ENCODE measurements at regions not wholly inside any gene's neighbourhood (a gene's known extent, or its start where the extent isn't known, plus 50 kb on each side); places are given as distances from the start of the nearest gene placed in this dataset.

- TF ChIP-seq CTCF (IDR thresholded peaks at IDR 0.05), result no peak
- Histone ChIP-seq H3K36me3 (no peaks in the 10 kb centered on the region), H3K27me3 (no peaks in the 10 kb centered on the region), H3K27ac (peak overlapping the region in 1 of 2 donors; percentile 41), H3K4me3 (no peak overlapping the region), H3K9me3 (peaks cover 0 to 5% of the 10 kb centered on the region in 2 donors), H3K4me1 (peaks cover 9 to 15% of the 10 kb centered on the region in 2 donors)
- peak in 3 of 4 donors; percentile 51 to 90 (median 88) for DNase-seq
- intact Hi-C loops (cut with DNase I), result no loop called here
- peak; percentile 54 for ATAC-seq
Observed at GRCh38 chr15:70339571-70340493, 242.1 kb upstream of the TLE3 start.

GRCh38 chr15:70337277-70338186, 239.8 kb upstream of the TLE3 start:
- Histone ChIP-seq H3K36me3 (no peaks in the 10 kb centered on the region), H3K4me1 (peaks cover 9 to 15% of the 10 kb centered on the region in 2 donors), H3K27me3 (no peaks in the 10 kb centered on the region), H3K27ac (no peak overlapping the region), H3K4me3 (no peak overlapping the region), H3K9me3 (peaks cover 0 to 18% of the 10 kb centered on the region in 2 donors)
- DNase-seq, result peak in 2 of 4 donors; percentile 85 to 88
- peak; percentile 27 for ATAC-seq
- TF ChIP-seq CTCF (IDR thresholded peaks at IDR 0.05), result no peak
- intact Hi-C loops (cut with DNase I), result no loop called here

GRCh38 chr15:70336425-70337009, 238.8 kb upstream of the TLE3 start:
- TF ChIP-seq CTCF (IDR thresholded peaks at IDR 0.05), result no peak

GRCh38 chr15:70334286-70334685, 236.6 kb upstream of the TLE3 start:
- peaks cover 0 to 18% of the 10 kb centered on the region in 2 donors for H3K9me3 ChIP-seq
- H3K36me3 ChIP-seq, result no peaks in the 10 kb centered on the region
- H3K27me3 ChIP-seq, result no peaks in the 10 kb centered on the region
- peaks cover 0 to under 1% of the 10 kb centered on the region in 2 donors for H3K4me1 ChIP-seq
- H3K27ac ChIP-seq, result no peak overlapping the region
- intact Hi-C loops (cut with DNase I), result no loop called here
- DNase-seq, result no peak
- no peak for ATAC-seq
- no peak for TF ChIP-seq CTCF (IDR thresholded peaks at IDR 0.05)
- H3K4me3 ChIP-seq, result no peak overlapping the region

More at GRCh38 chr15:70336425-70337009, 238.8 kb upstream of the TLE3 start:
- Histone ChIP-seq H3K36me3 (no peaks in the 10 kb centered on the region), H3K27me3 (no peaks in the 10 kb centered on the region), H3K4me3 (no peak overlapping the region), H3K9me3 (peaks cover 0 to 18% of the 10 kb centered on the region in 2 donors), H3K27ac (no peak overlapping the region), H3K4me1 (peaks cover 9 to 15% of the 10 kb centered on the region in 2 donors)
- ATAC-seq, result no peak
- intact Hi-C loops (cut with DNase I), result no loop called here
- no peak for DNase-seq
